OCI-LY3 (cell line): ENCODE measurements at regions not wholly inside any gene's neighbourhood (a gene's known extent, or its start where the extent isn't known, plus 50 kb on each side); places are given as distances from the start of the nearest gene placed in this dataset.

Experiments used
- CTCF ChIP-seq: fragments of 200-600, 300-600 bp; sonication (generic); IDR thresholded peaks from 2 replicates; pipeline ENCODE4 v1.5.1; 2014; ENCODE audit warnings: antibody characterized with exemption, low read length, low read depth
- EZH2phosphoT487 ChIP-seq: fragments of 200-600 bp; shearing (Covaris generic); IDR thresholded peaks from 2 replicates; pipeline ENCODE4 v1.6.1; 2018; ENCODE audit warnings: antibody characterized with exemption, mixed run types, low read depth

- TF ChIP-seq CTCF (no peak), EZH2phosphoT487 (no peak)
Observed at GRCh38 chrX:140586951-140587350, 82.1 kb upstream of the SOX3 start.
